Breast epithelium (tissue), 3 donors: ENCODE measurements at regions not wholly inside any gene's neighbourhood (a gene's known extent, or its start where the extent isn't known, plus 50 kb on each side); places are given as distances from the start of the nearest gene placed in this dataset.

Source experiments
- CTCF ChIP-seq, 3 donors: fragments of 450-650 bp; IDR thresholded peaks; one replicate each; pipeline ENCODE4 v1.5.1; 2016 to 2017; ENCODE audit warnings: antibody characterized with exemption in 3 of 3, mild to moderate bottlenecking in 3 of 3, moderate library complexity in 3 of 3
- POLR2A ChIP-seq: fragments of 450-650 bp; IDR thresholded peaks from one replicate; pipeline ENCODE4 v1.6.1; 2016; ENCODE audit warnings: antibody characterized with exemption, mild to moderate bottlenecking, moderate library complexity
- POLR2AphosphoS5 ChIP-seq, 3 donors: sonication (generic); formaldehyde crosslinking; IDR thresholded peaks; one replicate each; pipeline ENCODE4 v1.6.1; 2017; ENCODE audit warnings: antibody characterized with exemption in 3 of 3

GRCh38 chr17:13426991-13427390 lies 174.7 kb downstream of the HS3ST3A1 start:
- no peak for TF ChIP-seq CTCF (IDR thresholded peaks at IDR 0.05)
- no peak for TF ChIP-seq POLR2A
- no peak for TF ChIP-seq POLR2AphosphoS5 (IDR thresholded peaks at IDR 0.05)
